Neural cell (in vitro differentiated cells): ENCODE measurements at regions not wholly inside any gene's neighbourhood (a gene's known extent, or its start where the extent isn't known, plus 50 kb on each side); places are given as distances from the start of the nearest gene placed in this dataset.

Experiments
- H2AFZ ChIP-seq: fragments of 200-600, 300-800 bp; sonication (generic), shearing (Covaris generic); 2 replicates; pipeline ENCODE4 v1.6.0; 2014; ENCODE audit warnings: low read depth, mild to moderate bottlenecking, antibody characterized with exemption, low read length, moderate library complexity
- H3F3A ChIP-seq: fragments of 200-600 bp; shearing (Covaris generic); 2 replicates; pipeline ENCODE4 v1.6.1; 2016; ENCODE audit warnings: mild to moderate bottlenecking, moderate library complexity, mixed read lengths, antibody characterized with exemption, low read length; ENCODE audit not compliant: insufficient read depth, poor library complexity, severe bottlenecking
- H3K27ac ChIP-seq: fragments of 200-600, 300-800 bp; sonication (generic), shearing (Covaris generic); 2 replicates; pipeline ENCODE4 v1.5.1; 2014; ENCODE audit warnings: mild to moderate bottlenecking, low read length, moderate library complexity
- H3K27me3 ChIP-seq: fragments of 300-800, 200-600 bp; sonication (generic), shearing (Covaris generic); 2 replicates; pipeline ENCODE4 v1.6.0; 2014; ENCODE audit warnings: mild to moderate bottlenecking, low read depth, low read length, moderate library complexity; ENCODE audit not compliant: insufficient read depth
- H3K36me3 ChIP-seq: fragments of 300-800, 200-600 bp; sonication (generic), shearing (Covaris generic); 2 replicates; pipeline ENCODE4 v1.5.1; 2014; ENCODE audit warnings: mild to moderate bottlenecking, antibody characterized with exemption, low read length, moderate library complexity; ENCODE audit not compliant: insufficient read depth
- H3K4me2 ChIP-seq: fragments of 300-800, 200-600 bp; sonication (generic), shearing (Covaris generic); 2 replicates; pipeline ENCODE4 v1.6.0; 2014; ENCODE audit warnings: mild to moderate bottlenecking, low read length
- H3K4me3 ChIP-seq: fragments of 300-800, 200-600 bp; sonication (generic), shearing (Covaris generic); 2 replicates; pipeline ENCODE4 v1.5.1; 2014; ENCODE audit warnings: mild to moderate bottlenecking, low read length, moderate library complexity
- H3K79me2 ChIP-seq: fragments of 200-600 bp; shearing (Covaris generic); replicated peaks from 2 replicates; pipeline ENCODE4 v1.6.0; 2014; ENCODE audit warnings: mild to moderate bottlenecking, low read length, moderate library complexity; ENCODE audit not compliant: insufficient read depth
- H3K9ac ChIP-seq: fragments of 300-800, 200-600 bp; sonication (generic), shearing (Covaris generic); 2 replicates; pipeline ENCODE4 v1.6.1; 2016; ENCODE audit warnings: mild to moderate bottlenecking, low read length, mixed read lengths
- H3K9me2 ChIP-seq: fragments of 200-600 bp; shearing (Covaris generic); 2 replicates; pipeline ENCODE4 v1.6.1; 2016; ENCODE audit warnings: mild to moderate bottlenecking, low read length, mixed read lengths; ENCODE audit not compliant: insufficient read depth
- H3K9me3 ChIP-seq: fragments of 200-600, 300-800 bp; sonication (generic), shearing (Covaris generic); 2 replicates; pipeline ENCODE4 v1.6.1; 2016; ENCODE audit warnings: mild to moderate bottlenecking, mixed run types, low read length, moderate library complexity, mixed read lengths
- H4K20me1 ChIP-seq: fragments of 200-600 bp; shearing (Covaris generic); 2 replicates; pipeline ENCODE4 v1.6.1; 2016; ENCODE audit warnings: mild to moderate bottlenecking, mixed run types; ENCODE audit not compliant: insufficient read depth
- EP300 ChIP-seq: fragments of 450-650 bp; conservative IDR thresholded peaks from 2 replicates; pipeline ENCODE4 v1.6.1; 2014; ENCODE audit warnings: antibody characterized with exemption, mild to moderate bottlenecking, moderate library complexity; ENCODE audit not compliant: poor library complexity, severe bottlenecking
- EZH2 ChIP-seq: fragments of 200-600, 300-800 bp; shearing (Covaris generic), sonication (generic); IDR thresholded peaks from 2 replicates; pipeline ENCODE4 v1.6.1; 2014; ENCODE audit warnings: antibody characterized with exemption, low read length, borderline replicate concordance, mild to moderate bottlenecking; ENCODE audit not compliant: insufficient read depth, poor library complexity, severe bottlenecking
- MXI1 ChIP-seq: fragments of 450-650 bp; conservative IDR thresholded peaks from 2 replicates; pipeline ENCODE4 v1.6.1; 2014; ENCODE audit warnings: antibody characterized with exemption, mild to moderate bottlenecking; ENCODE audit not compliant: poor library complexity, severe bottlenecking
- POLR2AphosphoS5 ChIP-seq: IDR thresholded peaks from 2 replicates; pipeline ENCODE4 v1.6.1; 2012
- RAD21 ChIP-seq: fragments of 450-650 bp; conservative IDR thresholded peaks from 2 replicates; pipeline ENCODE4 v1.6.1; 2014; ENCODE audit warnings: antibody characterized with exemption, mild to moderate bottlenecking, moderate library complexity
- SMC3 ChIP-seq: fragments of 450-650 bp; conservative IDR thresholded peaks from 2 replicates; pipeline ENCODE4 v1.6.1; 2014; ENCODE audit warnings: antibody characterized with exemption, mild to moderate bottlenecking, moderate library complexity; ENCODE audit not compliant: poor library complexity
- TAF1 ChIP-seq: IDR thresholded peaks from 2 replicates; pipeline ENCODE4 v1.6.1; 2012; ENCODE audit warnings: low read depth
- TF ChIP-seq, protein P1 (sequence below): IDR thresholded peaks from 2 replicates; pipeline ENCODE4 v1.6.1; 2012; ENCODE audit warnings: borderline replicate concordance
- TF ChIP-seq, protein P2 (sequence below): fragments of 450-650 bp; IDR thresholded peaks from 2 replicates; pipeline ENCODE4 v1.5.1; 2014; ENCODE audit warnings: antibody characterized with exemption, mild to moderate bottlenecking, moderate library complexity; ENCODE audit not compliant: poor library complexity, severe bottlenecking

DNA sequence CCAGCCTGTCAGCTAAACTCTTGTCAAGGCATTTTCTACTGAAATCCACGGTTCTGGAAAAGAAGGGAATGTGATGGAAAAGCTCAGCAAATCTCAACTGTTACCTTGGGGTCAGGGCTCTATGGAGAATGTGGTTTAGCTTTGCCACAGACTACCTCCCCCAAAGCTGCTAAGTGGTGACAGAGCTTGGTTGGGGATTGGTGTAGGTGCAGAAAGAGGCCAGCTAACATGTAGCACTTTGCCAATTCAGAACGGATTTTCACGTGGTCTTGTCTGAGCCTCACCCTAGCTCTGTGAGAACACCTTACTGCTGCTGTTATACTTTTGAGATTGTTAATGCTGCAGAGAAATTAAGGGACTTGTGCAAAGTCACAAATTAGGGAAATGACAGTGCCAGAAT lies 331.1 kb downstream of the RND3 start:
- H3K9ac ChIP-seq: no peak overlapping the region
- no peak overlapping the region for H3K4me2 ChIP-seq
- no peaks in the 10 kb centered on the region for H4K20me1 ChIP-seq
- no peak overlapping the region for H3K27ac ChIP-seq
- no peak overlapping the region for H3K4me3 ChIP-seq
- no peaks in the 10 kb centered on the region for H3K9me2 ChIP-seq
- TF ChIP-seq MXI1: no peak
- TF ChIP-seq EP300: no peak
- TF ChIP-seq, protein P1, sequence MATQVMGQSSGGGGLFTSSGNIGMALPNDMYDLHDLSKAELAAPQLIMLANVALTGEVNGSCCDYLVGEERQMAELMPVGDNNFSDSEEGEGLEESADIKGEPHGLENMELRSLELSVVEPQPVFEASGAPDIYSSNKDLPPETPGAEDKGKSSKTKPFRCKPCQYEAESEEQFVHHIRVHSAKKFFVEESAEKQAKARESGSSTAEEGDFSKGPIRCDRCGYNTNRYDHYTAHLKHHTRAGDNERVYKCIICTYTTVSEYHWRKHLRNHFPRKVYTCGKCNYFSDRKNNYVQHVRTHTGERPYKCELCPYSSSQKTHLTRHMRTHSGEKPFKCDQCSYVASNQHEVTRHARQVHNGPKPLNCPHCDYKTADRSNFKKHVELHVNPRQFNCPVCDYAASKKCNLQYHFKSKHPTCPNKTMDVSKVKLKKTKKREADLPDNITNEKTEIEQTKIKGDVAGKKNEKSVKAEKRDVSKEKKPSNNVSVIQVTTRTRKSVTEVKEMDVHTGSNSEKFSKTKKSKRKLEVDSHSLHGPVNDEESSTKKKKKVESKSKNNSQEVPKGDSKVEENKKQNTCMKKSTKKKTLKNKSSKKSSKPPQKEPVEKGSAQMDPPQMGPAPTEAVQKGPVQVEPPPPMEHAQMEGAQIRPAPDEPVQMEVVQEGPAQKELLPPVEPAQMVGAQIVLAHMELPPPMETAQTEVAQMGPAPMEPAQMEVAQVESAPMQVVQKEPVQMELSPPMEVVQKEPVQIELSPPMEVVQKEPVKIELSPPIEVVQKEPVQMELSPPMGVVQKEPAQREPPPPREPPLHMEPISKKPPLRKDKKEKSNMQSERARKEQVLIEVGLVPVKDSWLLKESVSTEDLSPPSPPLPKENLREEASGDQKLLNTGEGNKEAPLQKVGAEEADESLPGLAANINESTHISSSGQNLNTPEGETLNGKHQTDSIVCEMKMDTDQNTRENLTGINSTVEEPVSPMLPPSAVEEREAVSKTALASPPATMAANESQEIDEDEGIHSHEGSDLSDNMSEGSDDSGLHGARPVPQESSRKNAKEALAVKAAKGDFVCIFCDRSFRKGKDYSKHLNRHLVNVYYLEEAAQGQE: no peak
- no peak for TF ChIP-seq POLR2AphosphoS5
- TF ChIP-seq, protein P2, sequence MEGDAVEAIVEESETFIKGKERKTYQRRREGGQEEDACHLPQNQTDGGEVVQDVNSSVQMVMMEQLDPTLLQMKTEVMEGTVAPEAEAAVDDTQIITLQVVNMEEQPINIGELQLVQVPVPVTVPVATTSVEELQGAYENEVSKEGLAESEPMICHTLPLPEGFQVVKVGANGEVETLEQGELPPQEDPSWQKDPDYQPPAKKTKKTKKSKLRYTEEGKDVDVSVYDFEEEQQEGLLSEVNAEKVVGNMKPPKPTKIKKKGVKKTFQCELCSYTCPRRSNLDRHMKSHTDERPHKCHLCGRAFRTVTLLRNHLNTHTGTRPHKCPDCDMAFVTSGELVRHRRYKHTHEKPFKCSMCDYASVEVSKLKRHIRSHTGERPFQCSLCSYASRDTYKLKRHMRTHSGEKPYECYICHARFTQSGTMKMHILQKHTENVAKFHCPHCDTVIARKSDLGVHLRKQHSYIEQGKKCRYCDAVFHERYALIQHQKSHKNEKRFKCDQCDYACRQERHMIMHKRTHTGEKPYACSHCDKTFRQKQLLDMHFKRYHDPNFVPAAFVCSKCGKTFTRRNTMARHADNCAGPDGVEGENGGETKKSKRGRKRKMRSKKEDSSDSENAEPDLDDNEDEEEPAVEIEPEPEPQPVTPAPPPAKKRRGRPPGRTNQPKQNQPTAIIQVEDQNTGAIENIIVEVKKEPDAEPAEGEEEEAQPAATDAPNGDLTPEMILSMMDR: no peak
- TF ChIP-seq RAD21: no peak
- no peak for TF ChIP-seq TAF1
- TF ChIP-seq EZH2: no peak
- no peak for TF ChIP-seq SMC3
- no peaks in the 10 kb centered on the region for H3F3A ChIP-seq
- H3K27me3 ChIP-seq: no peaks in the 10 kb centered on the region
- H3K9me3 ChIP-seq: no peaks in the 10 kb centered on the region
- no peak overlapping the region for H2AFZ ChIP-seq
- no peaks in the 10 kb centered on the region for H3K79me2 ChIP-seq
- no peaks in the 10 kb centered on the region for H3K36me3 ChIP-seq

DNA sequence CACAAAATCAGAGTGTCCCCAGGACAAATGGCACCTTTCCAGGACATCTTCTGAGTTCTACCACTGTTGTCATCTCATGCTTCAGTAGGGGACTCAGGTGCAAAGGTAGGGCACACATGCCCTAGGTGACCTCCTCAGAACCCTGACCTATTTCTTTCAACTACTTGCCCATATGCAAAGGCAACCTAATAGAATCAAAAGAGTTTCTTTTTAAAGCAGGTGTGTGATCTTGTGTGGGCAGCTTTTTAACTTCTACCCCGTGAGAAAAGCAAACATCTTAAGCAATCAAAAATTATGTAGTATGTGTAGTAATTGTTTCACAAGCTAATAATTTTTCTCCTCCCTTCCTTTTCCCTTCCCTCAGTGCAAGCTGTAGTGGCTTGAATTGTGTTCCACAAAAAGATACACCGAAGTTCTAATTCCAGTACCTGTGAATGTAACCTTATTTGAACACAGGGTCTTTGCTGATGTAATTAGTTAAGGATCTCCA lies 333.1 kb downstream of the RND3 start:
- Histone ChIP-seq H3K36me3 (no peaks in the 10 kb centered on the region), H3F3A (no peaks in the 10 kb centered on the region), H2AFZ (no peak overlapping the region), H3K4me2 (no peak overlapping the region), H3K9me3 (no peaks in the 10 kb centered on the region), H3K27me3 (no peaks in the 10 kb centered on the region), H3K79me2 (no peaks in the 10 kb centered on the region), H4K20me1 (no peaks in the 10 kb centered on the region), H3K4me3 (no peak overlapping the region), H3K9ac (no peak overlapping the region), H3K27ac (no peak overlapping the region), H3K9me2 (no peaks in the 10 kb centered on the region)
- TF ChIP-seq, protein P2: no peak
- TF ChIP-seq MXI1 (no peak), EZH2 (no peak), TAF1 (no peak), EP300 (no peak), RAD21 (no peak), SMC3 (no peak), POLR2AphosphoS5 (no peak)
